Ramos (cell line): ENCODE measurements at regions not wholly inside any gene's neighbourhood (a gene's known extent, or its start where the extent isn't known, plus 50 kb on each side); places are given as distances from the start of the nearest gene placed in this dataset.

Experiments used
- in situ Hi-C: fragments of 300-500 bp; cut with MboI; formaldehyde crosslinking; loops from one replicate; pipeline ENCODE4 v1.14.3; 2022; ENCODE audit warnings: low sequenced_read_pairs; ENCODE audit not compliant: unreplicated experiment

GRCh38 chr5:168047043-168047668, 244.3 kb upstream of the WWC1 start:
- in situ Hi-C loops = no loop called here

DNA sequence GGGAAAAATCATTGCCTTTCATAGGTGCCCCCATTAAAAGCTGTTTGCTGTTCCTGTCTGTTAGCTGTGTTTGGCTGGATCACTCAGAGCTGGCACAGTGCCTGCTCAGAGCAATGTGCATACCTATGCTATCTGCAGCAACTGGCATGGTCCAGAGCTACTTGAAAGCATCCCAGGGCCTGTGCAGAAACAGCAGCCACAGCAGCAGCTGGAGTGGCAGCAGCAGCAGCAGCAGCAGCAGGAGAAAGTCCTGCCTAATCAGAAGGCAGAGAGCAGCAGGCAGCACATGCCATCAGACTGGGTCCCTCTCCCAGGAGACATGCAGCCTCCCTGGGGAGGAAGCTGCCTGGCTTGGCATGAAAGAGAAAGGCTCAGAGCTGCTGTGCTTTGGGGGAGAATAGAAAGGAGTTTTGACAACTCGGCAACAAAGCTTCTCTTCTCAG, 243.8 kb upstream of the WWC1 start:
- in situ Hi-C loops = no loop called here

DNA sequence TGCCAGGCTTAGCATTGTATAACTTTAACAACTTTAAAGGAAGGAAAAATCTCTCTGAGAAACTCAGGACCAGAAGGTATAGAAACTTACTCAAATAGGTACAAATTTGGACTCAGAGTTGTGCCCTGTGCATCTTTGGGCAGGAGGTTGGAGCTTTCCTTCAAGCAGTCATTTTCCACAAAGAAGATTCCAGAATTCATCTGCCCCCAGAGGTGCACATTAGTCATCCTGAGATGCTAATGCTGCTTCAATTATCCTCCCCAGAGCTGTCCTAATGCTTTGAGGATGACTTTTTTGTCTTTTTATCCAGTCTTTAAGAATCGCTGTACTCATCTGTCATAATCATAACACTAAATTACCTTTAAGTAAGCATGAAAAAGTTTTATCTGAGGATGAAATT, 243.0 kb upstream of the WWC1 start:
- in situ Hi-C loops = no loop called here

- in situ Hi-C loops = no loop called here
Measured at GRCh38 chr5:168052686-168053085, 238.8 kb upstream of the WWC1 start.

DNA sequence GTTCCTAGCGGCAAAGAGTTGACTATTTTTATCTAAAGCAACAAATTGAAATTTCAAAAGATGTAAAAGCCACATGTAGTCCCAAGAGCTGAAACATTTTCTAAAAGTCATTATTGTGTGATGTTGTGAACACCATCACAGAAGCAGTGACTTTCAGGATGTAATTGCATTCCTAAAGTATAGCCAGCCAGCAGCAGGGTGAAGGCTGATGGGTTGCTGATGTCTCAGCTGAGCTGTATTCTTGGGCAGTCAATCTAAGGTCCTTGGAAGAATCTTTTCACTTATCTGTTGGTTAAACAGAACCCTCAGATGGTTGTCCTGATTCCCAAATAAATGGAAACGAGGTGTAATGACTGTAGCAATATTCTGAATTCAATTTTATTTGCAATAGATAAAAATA, 237.4 kb upstream of the WWC1 start:
- in situ Hi-C loops = no loop called here

GRCh38 chr5:168055141-168055683, 236.2 kb upstream of the WWC1 start:
- in situ Hi-C loops = no loop called here

GRCh38 chr5:168055961-168056360, 235.5 kb upstream of the WWC1 start:
- in situ Hi-C loops = no loop called here

DNA sequence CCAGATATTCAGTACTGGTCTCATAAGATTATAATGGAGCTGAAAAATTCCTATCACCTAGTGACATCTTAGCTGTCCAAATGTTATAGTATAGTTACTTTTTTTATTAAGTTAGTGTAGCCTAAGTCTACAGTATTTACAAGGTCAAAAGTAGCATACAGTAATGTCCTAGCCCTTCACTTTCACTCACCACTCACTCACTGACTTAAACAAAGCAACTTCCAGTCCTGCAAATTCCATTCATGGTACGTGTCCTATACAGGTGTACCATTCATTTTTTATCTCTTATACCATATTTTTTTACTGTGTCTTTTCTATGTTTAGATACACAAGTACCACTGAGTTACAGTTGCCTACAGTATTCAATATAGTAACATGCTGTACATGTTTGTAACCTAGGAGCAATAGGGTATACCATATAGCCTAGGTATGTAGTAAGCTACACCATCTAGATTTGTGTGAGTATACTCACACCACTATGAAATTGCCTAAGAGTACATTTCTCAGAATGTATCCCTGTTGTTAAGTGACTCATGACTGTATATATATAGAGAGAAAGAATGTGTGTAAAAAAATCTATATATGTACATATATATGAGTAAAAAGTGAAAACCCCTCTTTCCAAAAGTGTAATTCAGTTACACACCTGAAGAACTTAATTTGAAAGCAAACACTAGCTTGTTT, 234.8 kb upstream of the WWC1 start:
- in situ Hi-C loops = no loop called here

DNA sequence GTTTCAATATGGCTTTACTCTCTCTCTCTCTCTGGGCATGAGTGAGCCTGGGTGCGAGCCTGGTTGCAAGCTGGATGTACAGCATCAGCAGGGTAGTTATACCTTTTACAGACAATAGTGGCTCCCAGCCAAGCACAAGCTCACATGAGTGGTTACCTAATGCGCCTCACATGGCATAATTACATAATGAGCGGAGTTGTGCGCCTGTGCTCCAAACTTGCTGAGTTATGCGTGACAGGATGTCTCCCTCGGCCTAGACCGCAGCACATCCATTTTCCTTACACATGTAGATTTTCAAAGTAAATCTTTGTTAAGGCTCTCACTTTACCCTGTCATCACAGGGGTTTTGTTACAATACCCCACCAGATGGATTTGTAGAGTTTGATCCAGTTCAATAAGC, 233.5 kb upstream of the WWC1 start:
- in situ Hi-C loops = no loop called here

GRCh38 chr5:168059131-168059530, 232.3 kb upstream of the WWC1 start:
- in situ Hi-C loops = no loop called here

- in situ Hi-C loops = no loop called here
Measured at GRCh38 chr5:168062239-168062638, 229.2 kb upstream of the WWC1 start.

DNA sequence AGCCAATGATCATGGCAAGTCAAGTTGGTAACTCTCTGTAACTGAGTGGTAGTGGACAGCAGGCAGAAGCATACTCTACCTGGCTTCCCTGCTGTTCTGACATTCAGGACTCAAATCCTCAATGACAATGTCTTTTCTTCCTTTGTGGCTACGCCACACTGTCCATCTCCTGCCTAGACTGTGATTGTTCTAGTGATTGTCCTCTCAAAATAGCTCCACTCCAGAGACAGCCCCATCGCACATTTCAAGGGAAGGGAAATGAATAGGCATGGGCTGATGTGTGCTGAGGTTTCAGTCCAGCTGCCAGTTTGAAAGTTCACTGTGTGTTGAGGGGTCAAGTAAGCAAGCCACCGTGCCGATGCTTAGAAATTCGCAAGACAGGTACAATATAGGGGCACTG, 227.0 kb upstream of the WWC1 start:
- in situ Hi-C loops = no loop called here

DNA sequence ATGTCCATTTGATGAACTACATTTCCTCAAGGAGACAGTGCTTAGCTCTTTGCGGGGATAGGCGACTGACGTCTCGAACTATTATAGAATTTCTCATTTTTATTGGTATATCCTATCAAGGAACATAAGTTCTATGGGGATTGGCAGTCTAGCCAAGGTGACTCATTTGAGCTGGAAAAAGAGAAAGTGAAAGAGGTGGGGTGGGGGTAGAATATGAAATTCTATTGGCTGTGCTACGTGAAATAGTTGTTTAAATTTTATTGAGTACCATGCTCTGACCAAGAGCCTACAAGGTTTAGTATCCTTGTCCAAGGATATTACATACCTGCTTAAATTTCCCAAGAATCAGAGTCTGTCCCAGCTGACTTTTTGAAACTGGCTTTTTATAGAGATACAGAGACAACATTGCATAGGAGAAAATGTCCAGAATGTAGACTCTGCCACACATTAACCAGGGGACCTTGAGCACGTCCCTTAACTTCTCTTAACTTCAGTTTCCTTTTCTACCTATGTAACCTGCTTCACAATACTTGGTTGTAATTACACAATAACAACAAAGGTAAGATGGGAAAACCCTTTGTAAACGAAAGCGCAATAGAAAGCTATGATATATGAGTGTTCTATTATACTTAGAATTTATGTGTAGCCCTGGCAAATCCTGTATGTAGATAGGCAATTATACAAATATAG, 226.4 kb upstream of the WWC1 start:
- in situ Hi-C loops = no loop called here

DNA sequence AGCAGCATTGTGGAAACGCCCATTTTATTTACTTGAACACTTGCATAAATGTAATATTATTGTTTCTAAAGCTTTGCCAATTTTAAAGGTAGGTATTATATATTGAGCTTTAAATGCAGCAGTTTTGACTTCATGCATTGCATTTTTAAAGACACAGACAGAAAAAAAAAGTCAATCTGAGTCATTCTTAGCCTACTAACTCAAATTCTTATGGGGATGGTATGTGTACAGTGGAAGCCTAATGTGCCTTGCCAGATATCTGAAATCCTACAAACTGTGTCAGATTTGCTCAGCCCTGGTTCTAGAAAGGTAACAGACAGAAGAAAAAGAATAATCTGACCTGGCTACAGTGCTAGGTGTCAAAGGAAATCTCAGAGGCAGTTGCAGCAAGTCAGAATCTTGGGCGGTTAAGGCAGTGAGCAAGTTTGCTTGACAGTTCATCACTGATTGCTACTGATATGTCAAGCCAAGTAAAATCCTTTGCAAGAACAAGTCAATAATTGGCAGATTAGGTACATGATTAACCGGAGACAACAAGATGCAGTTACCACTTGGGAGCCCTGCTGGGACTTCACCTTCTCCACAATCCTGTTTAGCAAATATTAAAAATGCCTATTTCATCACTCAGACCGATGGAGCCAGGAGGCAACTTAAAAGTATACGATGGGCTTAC, 224.8 kb upstream of the WWC1 start:
- in situ Hi-C loops = no loop called here

GRCh38 chr5:168070761-168071160, 220.7 kb upstream of the WWC1 start:
- in situ Hi-C loops = no loop called here

- in situ Hi-C loops = no loop called here
Measured at GRCh38 chr5:168072665-168073064, 218.8 kb upstream of the WWC1 start.

GRCh38 chr5:168073311-168073710, 218.1 kb upstream of the WWC1 start:
- in situ Hi-C loops = no loop called here

- in situ Hi-C loops = no loop called here
Measured at GRCh38 chr5:168073991-168074800, 217.2 kb upstream of the WWC1 start.

- in situ Hi-C loops = no loop called here
Measured at GRCh38 chr5:168075387-168075786, 216.1 kb upstream of the WWC1 start.

- in situ Hi-C loops = no loop called here
Measured at GRCh38 chr5:168076561-168076991, 214.9 kb upstream of the WWC1 start.
